HL-60 (cell line): ENCODE measurements at regions not wholly inside any gene's neighbourhood (a gene's known extent, or its start where the extent isn't known, plus 50 kb on each side); places are given as distances from the start of the nearest gene placed in this dataset.

Source experiments
- CTCF ChIP-seq: IDR thresholded peaks from one replicate; pipeline ENCODE4 v1.5.1; 2011; ENCODE audit warnings: low read length, control low read depth, inconsistent platforms; ENCODE audit not compliant: insufficient read depth
- GABPA ChIP-seq: IDR thresholded peaks from 2 replicates; pipeline ENCODE4 v1.6.1; 2012; ENCODE audit warnings: low read depth
- POLR2AphosphoS5 ChIP-seq: IDR thresholded peaks from 2 replicates; pipeline ENCODE4 v1.6.1; 2012; ENCODE audit warnings: low read depth
- REST ChIP-seq: IDR thresholded peaks from 2 replicates; pipeline ENCODE4 v1.6.1; 2012; ENCODE audit warnings: low read depth; ENCODE audit not compliant: insufficient replicate concordance

- TF ChIP-seq CTCF, result no peak
- no peak for TF ChIP-seq POLR2AphosphoS5
- TF ChIP-seq REST, result no peak
- no peak for TF ChIP-seq GABPA
These were observed 658.6 kb downstream of the ISL1 start for GRCh38 chr5:52041842-52042241.
